ENCODE measurements at regions not wholly inside any gene's neighbourhood (a gene's known extent, or its start where the extent isn't known, plus 50 kb on each side); places are given as distances from the start of the nearest gene placed in this dataset.
A peak's percentile ranks its signal among the peaks of the same experiment; 100 is the strongest.
"Not testable (repeated sequence)": the region's sequence is repeated elsewhere in the genome, so short reads cannot be mapped to it uniquely, and the experiment has no call there.

- DNase-seq (ENCODE audit: low read depth) = no peak
Observed at GRCh38 chr9:29220596-29221251, 1647.4 kb upstream of the C9orf72 start.

- no peak for DNase-seq (ENCODE audit: low read depth)
Observed at GRCh38 chr9:29228558-29228957, 1655.3 kb upstream of the C9orf72 start.

GRCh38 chr9:29230931-29231330, 1657.7 kb upstream of the C9orf72 start:
- no peak for DNase-seq (ENCODE audit: low read depth)

GRCh38 chr9:29233193-29233592, 1659.9 kb upstream of the C9orf72 start:
- DNase-seq (ENCODE audit: low read depth) = no peak

- DNase-seq (ENCODE audit: low read depth) = peak; percentile 0
Observed at GRCh38 chr9:29241320-29241719, 1668.0 kb upstream of the C9orf72 start.

- DNase-seq (ENCODE audit: low read depth) = no peak
Observed at GRCh38 chr9:29245351-29245750, 1672.1 kb upstream of the C9orf72 start.

GRCh38 chr9:29270400-29270799, 1697.1 kb upstream of the C9orf72 start:
- DNase-seq (ENCODE audit: low read depth) = not testable (repeated sequence)

GRCh38 chr9:29282121-29282520, 1708.8 kb upstream of the C9orf72 start:
- no peak for DNase-seq (ENCODE audit: low read depth)

- DNase-seq (ENCODE audit: low read depth) = no peak
Observed at GRCh38 chr9:29285818-29286217, 1712.5 kb upstream of the C9orf72 start.

GRCh38 chr9:29289365-29289764, 1716.1 kb upstream of the C9orf72 start:
- DNase-seq (ENCODE audit: low read depth) = no peak

- DNase-seq (ENCODE audit: low read depth) = no peak
Observed at GRCh38 chr9:29290516-29290915, 1717.2 kb upstream of the C9orf72 start.

- no peak for DNase-seq (ENCODE audit: low read depth)
Observed at GRCh38 chr9:29297592-29297991, 1724.3 kb upstream of the C9orf72 start.

- no peak for DNase-seq (ENCODE audit: low read depth)
Observed at GRCh38 chr9:29311221-29311620, 1737.9 kb upstream of the C9orf72 start.

- DNase-seq (ENCODE audit: low read depth) = no peak
Observed at GRCh38 chr9:29312327-29312726, 1739.0 kb upstream of the C9orf72 start.

GRCh38 chr9:29319736-29320513, 1746.6 kb upstream of the C9orf72 start:
- DNase-seq (ENCODE audit: low read depth) = no peak

- no peak for DNase-seq (ENCODE audit: low read depth)
Observed at GRCh38 chr9:29322240-29322639, 1749.0 kb upstream of the C9orf72 start.

- no peak for DNase-seq (ENCODE audit: low read depth)
Observed at GRCh38 chr9:29325894-29326293, 1752.6 kb upstream of the C9orf72 start.

- peak; percentile 29 for DNase-seq (ENCODE audit: low read depth)
Observed at GRCh38 chr9:29332789-29333188, 1759.5 kb upstream of the C9orf72 start.

- DNase-seq (ENCODE audit: low read depth) = no peak
Observed at GRCh38 chr9:29336281-29336680, 1763.0 kb upstream of the C9orf72 start.

GRCh38 chr9:29339387-29339786, 1766.1 kb upstream of the C9orf72 start:
- DNase-seq (ENCODE audit: low read depth) = no peak

- DNase-seq (ENCODE audit: low read depth) = peak; percentile 3
Observed at GRCh38 chr9:29348999-29349398, 1775.7 kb upstream of the C9orf72 start.

- no peak for DNase-seq (ENCODE audit: low read depth)
Observed at GRCh38 chr9:29389421-29389820, 1816.1 kb upstream of the C9orf72 start.

- no peak for DNase-seq (ENCODE audit: low read depth)
Observed at GRCh38 chr9:29390859-29391258, 1817.6 kb upstream of the C9orf72 start.

GRCh38 chr9:29393064-29393463, 1819.8 kb upstream of the C9orf72 start:
- no peak for DNase-seq (ENCODE audit: low read depth)
